Femur (tissue), 1 donor: ENCODE measurements at regions not wholly inside any gene's neighbourhood (a gene's known extent, or its start where the extent isn't known, plus 50 kb on each side); places are given as distances from the start of the nearest gene placed in this dataset.

ENCODE experiments used
- DNase-seq: peaks from one replicate; pipeline ENCODE4 v3.0.0-alpha.2; 2017

DNA sequence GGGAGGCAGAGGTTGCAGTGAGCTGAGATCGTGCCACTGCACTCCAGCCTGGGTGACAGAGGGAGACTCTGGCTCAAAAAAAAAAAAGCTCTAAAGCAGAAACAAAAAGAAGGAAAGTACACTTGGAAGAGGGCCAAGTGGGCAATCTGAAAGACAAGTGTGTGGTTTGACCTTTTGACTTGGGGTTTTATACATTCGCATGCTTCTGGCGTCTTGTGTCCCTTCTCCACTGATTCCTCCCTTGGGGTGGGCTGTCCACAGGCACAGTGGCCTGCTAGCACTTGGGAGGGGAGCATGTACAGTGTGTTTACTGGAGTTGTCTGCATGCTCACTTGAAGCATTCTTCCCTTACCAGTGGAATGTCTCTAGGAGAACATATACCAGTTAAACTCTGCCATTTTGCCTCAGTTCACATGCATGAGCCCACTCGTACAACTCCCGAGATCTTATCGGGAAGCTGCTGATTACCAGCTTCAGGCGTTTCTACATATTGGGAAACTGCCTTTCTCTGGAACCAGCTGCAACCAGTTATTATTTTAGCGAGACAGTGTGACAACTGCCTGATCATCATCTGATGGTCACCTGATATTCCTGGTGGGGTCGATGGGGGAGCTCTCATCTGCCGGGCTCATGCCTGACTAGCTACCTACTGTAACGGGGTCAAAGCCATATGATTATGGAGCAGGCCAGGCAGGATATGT, 113.5 kb upstream of the ZNF678 start:
- DNase-seq: no peak

DNA sequence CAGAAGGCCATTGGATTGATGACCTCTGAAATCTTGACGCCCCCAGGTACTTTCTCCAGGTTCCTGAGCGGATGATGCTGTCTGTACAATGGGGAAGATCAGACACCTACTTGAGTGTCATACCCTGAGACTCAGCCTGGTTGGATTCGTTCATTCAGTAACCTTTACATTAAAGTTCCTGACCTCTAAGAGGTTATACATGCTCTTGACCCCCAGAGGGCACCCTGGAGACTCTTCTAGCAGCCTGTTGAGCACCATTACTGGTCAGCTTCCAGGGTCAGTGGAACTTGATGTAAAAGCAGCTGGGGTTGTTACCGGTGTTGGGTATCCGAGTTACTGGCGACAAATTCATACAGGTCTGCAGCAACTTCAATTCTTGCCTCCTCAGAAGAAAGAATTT, 114.3 kb upstream of the ZNF678 start:
- DNase-seq: no peak

DNA sequence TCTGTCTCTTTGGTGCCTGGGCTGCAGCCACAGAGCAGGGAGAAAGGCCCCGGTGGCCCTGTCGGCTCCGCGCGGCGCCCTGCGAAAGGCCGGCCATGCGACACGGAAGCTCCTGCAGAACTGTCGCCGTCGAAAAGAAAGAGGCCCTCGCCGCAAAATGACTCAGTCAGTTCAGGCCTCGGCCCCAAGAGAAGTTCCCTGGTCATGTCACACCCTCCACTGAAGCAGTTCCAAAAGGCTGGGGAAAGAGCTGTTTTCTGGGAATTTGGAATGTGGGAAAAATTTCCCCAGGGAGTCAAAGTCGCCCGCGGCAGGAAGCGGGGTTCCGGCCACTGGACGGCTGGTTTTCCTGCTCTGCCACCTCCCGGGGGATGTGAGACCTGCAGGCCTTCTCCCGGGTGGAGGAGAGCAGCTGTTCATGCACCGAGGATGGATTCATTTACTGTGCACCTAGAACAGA, 115.8 kb upstream of the ZNF678 start:
- peak; percentile 65 for DNase-seq

DNA sequence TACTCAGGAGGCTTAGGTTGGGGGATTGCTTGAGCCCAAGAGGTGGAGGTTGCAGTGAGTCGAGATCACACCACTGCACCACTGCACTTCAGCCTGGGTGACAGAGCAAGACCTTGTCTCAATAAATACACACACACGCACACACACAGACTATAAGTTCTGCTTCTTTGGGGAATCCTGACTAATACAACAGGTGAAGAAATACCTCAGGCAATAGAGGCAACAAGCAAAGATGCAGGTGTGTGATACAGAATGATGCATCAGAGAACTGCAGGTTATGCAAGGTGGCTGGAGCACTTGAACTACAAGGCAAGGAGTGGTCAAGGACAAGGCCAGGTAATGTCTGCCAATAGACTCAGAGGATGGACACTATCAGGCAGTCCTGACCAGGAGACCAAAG, 117.6 kb upstream of the ZNF678 start:
- no peak for DNase-seq

DNA sequence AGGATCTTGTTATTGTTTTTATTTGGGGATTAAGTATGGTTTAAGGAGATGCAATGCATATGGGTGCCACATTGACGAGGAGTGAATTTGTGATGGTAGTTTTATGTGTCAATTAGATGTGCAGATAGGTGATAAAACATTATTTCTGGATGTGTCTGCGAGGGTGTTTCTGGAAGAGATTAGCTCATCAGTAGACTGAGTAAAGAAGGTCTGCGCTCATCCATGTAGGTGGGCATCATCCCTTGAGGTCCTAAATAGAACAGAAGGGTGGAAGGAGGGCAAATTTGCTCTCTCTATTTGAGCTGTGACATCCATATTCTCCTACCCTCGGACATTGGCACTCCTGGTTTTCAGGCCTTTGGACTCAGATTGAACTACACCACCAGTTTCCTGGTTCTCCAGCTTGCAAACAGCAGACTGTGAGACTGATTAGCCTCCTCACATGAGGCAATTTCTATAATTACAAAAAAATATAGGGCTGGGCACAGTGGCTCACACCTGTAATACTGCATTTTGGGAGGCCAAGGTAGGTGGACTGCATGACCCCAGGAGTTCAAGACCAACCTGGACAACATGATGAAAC, 118.2 kb upstream of the ZNF678 start:
- DNase-seq: no peak

DNA sequence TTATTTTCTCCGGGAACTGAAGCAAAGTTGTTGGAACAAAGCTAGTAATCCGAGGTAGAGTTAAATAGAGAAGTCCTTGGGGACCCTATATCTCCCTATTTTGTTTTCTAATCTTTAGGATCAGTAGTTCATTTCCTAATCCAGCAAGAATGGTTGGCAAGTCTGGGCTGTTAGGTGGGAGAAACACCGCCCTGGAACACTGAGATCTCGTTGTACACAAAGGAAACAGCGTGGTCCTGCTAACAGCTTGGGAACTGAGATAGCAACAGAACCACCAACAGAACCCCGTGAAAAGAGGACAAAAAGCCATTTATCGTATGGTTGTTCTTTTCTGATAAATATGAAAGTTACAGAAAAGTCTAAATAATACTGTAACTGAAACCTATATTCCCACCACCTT, 121.9 kb upstream of the CDC42BPA start:
- no peak for DNase-seq

DNA sequence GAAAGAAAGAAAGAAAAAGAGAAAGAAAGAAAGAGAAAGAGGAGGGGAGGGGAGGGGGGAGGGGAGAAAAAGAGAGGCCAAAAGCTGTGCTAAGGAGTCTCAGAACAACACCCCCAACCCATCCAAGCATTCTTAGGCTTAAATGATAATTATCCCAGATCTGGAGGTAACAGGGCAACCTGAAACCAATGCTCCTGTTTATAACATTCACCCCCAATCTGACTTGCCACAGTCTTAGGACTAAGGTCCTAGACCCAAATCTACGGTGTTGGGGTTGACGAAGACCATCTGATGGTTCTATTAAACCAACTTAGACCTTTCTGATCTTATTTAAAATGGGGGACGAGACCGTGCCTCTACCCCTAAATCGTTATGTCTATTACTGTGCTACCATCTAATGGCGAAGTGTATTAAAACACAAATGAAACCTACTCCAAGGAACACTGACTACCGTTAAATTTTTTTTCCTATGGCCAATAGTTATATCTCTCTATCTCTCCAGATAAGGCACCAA, 119.3 kb upstream of the CDC42BPA start:
- DNase-seq: no peak

DNA sequence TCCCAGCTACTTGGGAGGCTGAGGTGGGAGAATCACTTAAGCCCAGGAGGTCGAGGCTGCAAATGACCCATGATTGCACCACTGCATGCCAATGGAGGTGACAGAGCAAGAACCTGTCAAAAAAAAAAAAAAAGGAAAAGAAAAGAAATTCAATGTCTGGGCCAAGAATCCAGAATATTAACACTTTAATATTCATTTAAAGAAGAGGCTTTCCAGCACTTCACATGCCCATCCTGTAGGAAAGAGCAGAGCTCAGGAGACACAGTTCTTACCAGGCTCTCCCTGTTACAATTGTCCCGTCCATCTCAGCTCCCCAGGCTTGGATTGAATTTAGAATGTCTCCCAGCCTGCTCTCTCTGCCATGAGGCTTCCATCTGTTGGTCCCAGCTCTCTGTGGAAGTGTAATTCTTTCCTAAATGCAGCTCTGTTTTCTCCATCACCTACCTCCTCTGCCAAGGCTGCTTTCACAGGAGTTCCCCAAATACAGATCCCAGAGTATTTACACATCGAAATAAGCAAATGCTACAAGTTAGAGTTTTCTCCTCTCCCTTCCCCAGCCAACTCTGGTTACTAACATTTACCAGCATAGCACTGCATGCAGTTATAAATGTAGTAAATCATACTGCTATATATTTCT, 116.6 kb upstream of the CDC42BPA start:
- peak; percentile 49 for DNase-seq

DNA sequence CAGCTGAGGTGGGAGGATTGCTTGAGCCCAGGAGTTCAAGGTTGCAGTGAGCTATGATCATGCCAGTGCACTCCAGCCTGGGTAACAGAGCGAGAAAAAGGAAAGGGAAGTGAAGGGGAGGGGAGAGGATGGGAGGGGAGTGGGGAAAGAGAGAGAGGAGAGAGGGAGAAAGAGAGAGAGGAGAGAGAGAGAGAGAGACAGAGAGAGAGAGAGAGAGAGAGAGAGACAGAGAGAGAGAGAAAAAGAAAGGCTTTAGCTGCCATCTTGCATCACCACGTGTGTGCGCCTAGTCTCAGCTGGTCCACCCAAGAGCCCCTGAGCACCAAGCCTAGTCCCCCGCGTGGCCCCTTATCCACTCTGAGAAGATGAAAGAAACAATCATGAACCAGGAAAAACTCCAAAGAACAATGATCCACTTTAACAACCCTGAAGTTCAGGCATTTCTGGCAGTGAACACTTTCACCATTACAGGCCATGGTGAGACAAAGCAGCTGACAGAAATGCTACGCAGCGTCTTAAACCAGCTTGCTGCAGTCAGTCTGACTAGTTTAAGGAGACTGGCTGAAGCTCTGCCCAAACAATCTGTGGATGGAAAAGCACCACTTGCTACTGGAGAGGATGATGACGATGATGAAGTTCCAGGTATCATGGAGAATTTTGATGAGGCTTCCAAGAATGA, 115.5 kb upstream of the CDC42BPA start:
- DNase-seq: no peak

DNA sequence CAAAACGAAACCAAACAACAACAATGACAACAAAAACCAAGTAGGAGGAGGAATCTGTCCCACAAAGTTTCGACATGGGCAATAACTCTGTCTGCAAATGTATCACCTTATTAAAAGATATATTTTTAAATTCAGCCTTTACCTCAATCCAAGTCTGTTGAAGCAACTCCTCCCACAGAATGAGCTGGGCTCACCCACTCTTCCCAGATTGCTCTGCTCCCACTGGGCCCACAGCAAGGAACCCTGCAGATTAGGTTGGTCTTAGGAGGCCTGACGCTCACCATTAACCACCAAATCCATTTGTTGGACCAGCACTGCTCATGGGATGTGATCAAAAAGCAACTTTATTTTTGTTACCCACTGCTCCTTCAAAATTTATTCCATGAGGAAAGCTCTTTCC, 114.7 kb upstream of the CDC42BPA start:
- DNase-seq: no peak

DNA sequence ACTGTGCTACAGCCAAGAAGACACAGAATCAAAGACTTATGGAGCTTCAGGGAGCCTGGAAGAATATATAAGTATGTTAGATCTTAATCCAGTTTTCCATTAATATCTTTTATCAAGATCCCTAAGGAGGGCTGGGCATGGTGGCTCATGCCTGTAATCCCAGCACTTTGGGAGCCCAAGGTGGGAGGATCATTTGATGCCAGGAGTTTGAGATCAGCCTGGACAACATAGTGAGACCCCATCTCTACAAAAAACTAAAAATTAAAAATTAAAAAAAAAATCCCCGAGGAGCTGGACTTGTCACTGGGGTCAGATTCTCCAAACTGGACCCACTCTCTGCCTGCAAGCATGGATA, 113.9 kb upstream of the CDC42BPA start:
- DNase-seq: no peak

DNA sequence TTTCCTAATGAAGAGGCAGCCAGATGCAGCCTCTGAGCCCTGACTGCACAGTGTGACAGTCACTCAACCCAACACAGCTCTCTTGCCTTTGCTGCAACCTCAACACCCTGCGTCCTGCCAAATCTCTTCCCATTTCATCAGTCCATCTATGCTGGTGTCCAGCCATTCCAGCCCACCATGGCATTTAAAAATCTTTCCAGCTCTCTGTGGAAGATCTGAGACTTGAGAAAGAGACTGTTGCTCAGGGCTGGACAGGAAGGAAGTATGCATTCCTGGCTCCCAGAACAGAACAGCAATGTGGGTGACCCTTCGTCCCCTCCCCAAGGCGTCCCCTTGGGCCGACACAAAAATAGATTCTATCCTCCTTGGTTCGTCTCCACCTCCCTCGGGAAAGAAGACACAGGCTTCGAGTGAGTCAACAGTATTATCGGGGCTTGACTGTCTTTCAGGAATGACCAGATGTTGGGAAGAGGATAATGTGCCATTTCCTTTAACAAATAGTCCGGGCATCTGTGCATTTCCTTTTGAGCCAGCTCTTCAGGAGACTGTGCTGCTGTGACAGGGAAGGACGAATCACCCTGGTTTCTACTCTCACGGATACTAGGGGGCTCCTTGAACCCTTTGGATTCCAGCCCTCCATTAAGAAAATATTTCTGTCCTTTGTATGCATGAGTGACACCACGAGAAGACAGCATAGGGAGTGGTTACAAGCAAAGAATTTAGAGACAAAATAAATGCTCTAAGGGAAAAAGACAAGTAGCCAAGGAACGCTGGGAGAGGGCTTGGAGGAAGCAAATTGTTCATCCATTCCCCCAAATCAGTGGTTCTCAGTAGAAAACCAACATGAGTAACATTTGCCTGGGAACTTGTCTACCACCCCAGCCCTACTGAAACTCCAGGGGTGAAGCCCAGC, 111.4 kb upstream of the CDC42BPA start:
- no peak for DNase-seq

DNA sequence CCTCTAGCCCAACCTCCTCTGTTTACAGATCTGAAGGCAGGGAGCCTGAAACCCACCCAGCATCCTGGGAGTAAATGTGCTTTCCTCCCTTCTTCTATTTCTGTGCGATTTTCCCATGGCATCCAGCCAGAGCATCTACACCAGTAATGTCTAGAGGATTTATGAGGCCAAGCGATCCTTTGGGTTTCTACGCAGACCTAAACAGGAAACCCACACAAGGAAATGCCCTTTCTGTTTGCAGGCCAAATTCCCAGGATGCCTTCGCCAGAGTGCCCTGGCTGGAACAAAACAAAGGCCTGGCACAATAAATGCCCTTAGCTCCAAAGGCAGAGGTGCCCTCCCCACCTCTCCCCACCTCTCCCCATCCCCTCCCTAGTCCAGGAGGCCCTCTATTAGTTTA, 110.5 kb upstream of the CDC42BPA start:
- peak; percentile 60 for DNase-seq

DNA sequence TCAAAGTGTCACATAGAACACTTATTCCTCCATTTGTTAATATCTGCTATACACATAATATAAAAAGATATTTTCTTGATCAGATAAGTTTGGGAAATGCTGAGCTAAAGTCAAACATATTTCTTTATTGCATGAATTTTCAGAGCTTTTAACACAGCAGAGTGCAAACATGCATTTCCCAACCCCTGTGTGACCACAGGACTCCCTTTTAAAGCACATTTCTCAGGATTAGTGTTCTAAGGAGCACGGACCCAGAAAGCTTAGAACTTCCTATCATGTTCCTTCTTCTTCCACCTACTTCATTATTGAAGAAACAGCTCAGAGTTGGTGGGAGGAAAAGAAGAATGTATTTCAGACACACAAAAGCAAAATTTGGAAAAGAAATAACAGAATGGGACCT, 109.1 kb upstream of the CDC42BPA start:
- no peak for DNase-seq

DNA sequence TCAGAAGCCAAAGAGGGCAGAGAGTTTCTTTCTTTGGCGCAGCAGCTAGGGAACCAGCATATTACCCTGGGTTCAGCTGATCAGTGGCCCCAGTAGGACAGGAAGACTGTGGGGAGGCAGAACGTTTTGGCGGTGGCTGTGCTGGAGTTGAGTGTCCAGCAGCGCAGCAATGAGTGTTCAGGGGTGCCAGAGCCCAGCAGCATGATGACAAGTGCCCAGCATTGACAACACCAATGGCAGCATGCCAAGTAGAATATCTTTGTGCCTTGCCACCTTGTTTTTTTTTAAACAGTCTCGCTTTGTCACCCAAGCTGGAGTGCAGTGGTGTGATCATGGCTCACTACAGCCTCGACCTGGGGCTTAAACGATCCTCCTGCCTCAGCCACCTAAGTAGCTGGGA, 106.7 kb upstream of the CDC42BPA start:
- DNase-seq: no peak

DNA sequence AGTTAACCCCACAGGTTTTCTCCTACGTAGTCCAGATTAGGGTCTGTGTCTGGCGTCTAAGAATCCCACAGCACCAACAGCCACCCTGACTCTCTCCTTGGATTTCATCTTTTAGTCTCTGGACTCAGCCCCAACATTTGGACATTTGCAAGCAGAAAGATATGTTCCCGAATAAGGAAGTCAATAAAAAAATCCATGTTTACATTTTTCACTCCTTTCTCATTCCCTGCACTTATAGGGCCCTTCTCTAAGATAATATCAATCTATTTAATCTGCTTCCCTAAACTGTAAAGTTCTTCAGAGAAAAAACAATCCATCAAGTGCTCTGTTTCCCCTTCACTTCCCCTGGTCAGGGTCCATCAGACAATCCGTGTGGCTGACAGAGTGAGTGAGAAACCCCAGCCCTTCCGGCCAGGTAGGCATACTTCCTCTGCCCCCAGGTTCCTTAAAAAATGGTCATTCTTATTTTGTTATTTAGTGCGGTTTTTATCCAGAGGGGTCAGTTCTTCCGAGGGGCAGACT, 105.9 kb upstream of the CDC42BPA start:
- DNase-seq: no peak

DNA sequence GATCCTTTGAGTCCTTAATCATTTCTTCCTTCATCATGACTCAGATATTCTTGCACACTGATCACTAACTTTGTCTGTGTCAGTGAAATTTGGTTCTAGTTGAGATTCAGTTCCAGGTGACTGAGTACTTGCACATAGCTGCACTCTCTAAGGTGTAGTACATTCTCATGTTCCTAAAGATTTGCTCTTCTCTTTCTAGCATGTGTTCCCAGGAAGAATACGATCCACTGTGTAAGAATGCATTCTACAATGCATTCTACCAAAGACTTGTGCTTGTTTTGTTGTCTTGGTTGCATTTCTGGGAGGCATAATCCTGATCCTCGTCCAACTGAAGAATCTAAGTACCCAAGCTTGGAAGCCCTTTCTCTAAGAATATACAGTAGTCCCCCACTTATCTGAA, 104.3 kb upstream of the CDC42BPA start:
- DNase-seq: no peak

DNA sequence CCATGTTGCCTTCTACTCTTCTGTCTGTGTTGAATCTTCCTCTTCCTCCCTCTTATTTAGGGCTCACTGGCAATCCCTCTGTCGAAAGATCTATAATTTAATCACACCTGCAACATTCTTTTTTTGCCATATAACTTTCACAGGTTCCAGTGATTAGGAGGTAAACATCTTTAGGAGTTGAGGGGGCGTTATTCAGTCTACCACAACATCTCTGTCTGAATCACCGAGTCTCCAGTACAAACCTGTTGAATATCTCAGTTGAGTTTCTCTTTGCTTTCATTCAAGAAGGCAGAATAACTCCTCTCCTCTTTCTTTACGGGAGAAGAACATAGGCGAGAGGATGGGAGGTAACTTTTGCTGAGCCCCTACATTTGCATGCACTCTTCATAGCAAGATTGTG, 101.9 kb upstream of the CDC42BPA start:
- no peak for DNase-seq

DNA sequence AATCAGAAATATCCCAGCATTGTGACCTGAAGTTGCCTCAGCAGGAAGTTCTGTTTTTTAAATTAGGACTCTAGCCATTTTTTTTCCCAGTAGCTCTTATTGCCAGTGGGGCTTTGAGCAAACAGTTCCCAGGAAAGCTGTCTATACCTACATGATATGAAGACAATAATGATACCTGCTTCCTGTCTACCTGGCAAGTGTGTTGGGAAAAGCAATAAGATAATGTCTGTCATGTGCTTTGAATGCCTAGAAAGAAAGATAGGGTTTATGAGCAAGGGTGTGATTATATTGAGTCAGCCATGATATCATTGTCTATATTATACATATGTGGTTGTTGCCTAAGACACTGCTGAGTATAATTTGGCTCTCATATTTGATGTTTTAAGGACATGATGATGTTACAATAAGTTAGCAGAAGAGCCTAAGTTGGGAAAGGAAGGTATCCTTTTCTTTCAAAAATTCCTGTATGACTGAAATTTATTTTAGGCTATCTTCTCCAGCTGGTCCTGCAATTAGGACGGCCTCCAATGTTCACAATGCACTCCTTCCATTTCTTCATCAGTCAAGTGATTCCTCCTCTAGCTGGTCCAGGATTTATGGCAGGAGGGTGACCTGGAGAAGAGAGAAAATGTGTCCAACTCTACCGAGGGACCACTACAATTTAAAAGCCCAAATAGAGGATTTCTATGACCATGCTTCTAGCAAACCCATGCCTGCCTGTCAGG, 99.6 kb upstream of the CDC42BPA start:
- peak; percentile 59 for DNase-seq

DNA sequence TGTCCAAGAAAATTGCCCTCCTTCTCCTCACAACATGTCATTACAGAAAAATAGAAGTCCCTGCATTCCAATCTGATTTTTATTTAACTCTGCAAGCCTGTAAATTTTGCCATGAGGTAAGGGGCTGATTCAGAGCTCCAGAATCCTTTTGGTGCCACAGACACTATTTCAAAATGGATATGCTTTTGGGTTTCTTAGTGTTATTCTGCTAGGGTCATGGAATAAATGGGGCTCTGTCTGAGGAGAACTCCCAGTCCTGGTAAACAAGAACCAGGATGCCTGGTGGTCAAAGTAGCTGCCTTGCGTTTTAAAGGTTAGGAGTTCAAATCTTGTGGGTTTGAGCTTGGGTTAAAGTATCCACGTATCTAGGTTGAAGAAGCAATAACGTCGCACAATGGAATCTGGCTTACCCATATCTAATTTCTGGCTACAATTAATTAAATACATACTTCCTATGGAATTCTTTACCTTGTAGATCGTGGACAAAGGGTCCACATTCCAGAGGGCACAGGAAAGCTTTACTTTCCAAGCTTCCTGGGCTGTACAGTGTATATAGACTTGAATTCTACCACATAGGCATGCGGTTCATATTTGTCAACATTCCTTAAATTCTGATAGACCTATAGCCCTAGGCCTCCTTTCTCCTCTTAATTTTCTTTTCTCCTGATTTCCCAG, 98.0 kb upstream of the CDC42BPA start:
- DNase-seq: no peak
